Gastrocnemius medialis (tissue), 4 donors: ENCODE measurements at regions not wholly inside any gene's neighbourhood (a gene's known extent, or its start where the extent isn't known, plus 50 kb on each side); places are given as distances from the start of the nearest gene placed in this dataset.
A peak's percentile ranks its signal among the peaks of the same experiment; 100 is the strongest.

ENCODE experiments used
- ATAC-seq, 2 donors: fragments of 150-250 bp; one replicate each; pipeline ENCODE4 v1.9.1; 2016
- DNase-seq, 2 donors: peaks; one replicate each; pipeline ENCODE4 v3.0.0-alpha.2; 2019
- H3K27ac ChIP-seq, 4 donors: fragments of 200-600 bp; sonication (generic); 1 replicate in 1 of 4; 2 replicates in 3 of 4; pipeline ENCODE4 v1.5.1; 2016 to 2018; ENCODE audit warnings: mild to moderate bottlenecking in 2 of 4, moderate library complexity in 1 of 4
- H3K27me3 ChIP-seq, 3 donors: fragments of 200-600 bp; sonication (generic) in 2 of 3; 1 replicate in 1 of 3; 2 replicates in 2 of 3; pipeline versions ENCODE4 v1.5.1 to v1.6.0; 2016 to 2019; ENCODE audit warnings: mild to moderate bottlenecking in 1 of 3, moderate library complexity in 1 of 3
- H3K36me3 ChIP-seq, 2 donors: fragments of 200-600 bp; sonication (generic) in 1 of 2; one replicate each; pipeline ENCODE4 v1.5.1; 2017 to 2018
- H3K4me1 ChIP-seq, 2 donors: fragments of 200-600 bp; sonication (generic) in 1 of 2; one replicate each; pipeline ENCODE4 v1.5.1; 2016 to 2017; ENCODE audit warnings: mild to moderate bottlenecking in 2 of 2
- H3K4me3 ChIP-seq, 4 donors: fragments of 200-600 bp; sonication (generic) in 3 of 4; 1 replicate in 1 of 4; 2 replicates in 3 of 4; pipeline ENCODE4 v1.5.1; 2016 to 2019; ENCODE audit warnings: mild to moderate bottlenecking in 2 of 4
- H3K9me3 ChIP-seq, 3 donors: fragments of 200-600 bp; sonication (generic) in 2 of 3; 1 replicate in 1 of 3; 2 replicates in 2 of 3; pipeline ENCODE4 v1.5.1; 2016 to 2019
- POLR2A ChIP-seq, 2 donors: fragments of 450-650 bp; IDR thresholded peaks; one replicate each; pipeline ENCODE4 v1.6.1; 2017; ENCODE audit warnings: antibody characterized with exemption in 2 of 2, mild to moderate bottlenecking in 2 of 2, moderate library complexity in 2 of 2
- in situ Hi-C, 4 donors: fragments of 200-750 bp; cut with MboI; loops; one replicate each; pipeline versions ENCODE4 v1.15.0 to v1.8.0; 2017; ENCODE audit warnings: low sequenced_read_pairs in 4 of 4
- intact Hi-C: fragments of 100-400 bp; cut with DNase I; formaldehyde crosslinking; loops from one replicate; pipeline ENCODE4 v1.15.1; 2023; ENCODE audit warnings: low total_unique reads
- TF ChIP-seq, protein P1 (sequence below), 5 experiments: fragments of 450-650 bp in 3 of 5; fragments of 200-600 bp in 2 of 5; sonication (generic) in 2 of 5; IDR thresholded peaks in 4 of 5; conservative IDR thresholded peaks in 1 of 5; 1 replicate in 4 of 5; 2 replicates in 1 of 5; pipeline ENCODE4 v1.5.1; 2016 to 2019; ENCODE audit warnings: antibody characterized with exemption in 5 of 5, mild to moderate bottlenecking in 3 of 5, moderate library complexity in 3 of 5

DNA sequence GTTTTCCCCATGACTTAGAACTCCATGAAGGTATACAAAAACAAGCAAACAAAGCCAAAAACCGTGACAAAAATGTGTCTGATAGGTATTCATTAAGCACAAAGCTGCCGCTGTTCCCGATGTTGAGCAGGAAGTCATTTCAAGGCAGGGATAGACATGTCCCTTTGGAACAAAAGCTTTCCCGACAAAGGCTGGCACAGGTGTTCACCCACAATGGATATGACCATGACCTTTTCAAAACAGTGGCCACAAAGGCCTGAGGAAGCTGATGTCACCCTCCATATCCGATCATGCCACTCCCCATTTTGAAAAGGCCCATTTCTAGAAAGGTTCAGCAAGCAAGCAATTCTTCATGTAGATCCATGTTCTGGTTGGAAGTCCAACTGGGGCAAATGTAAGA lies 279.1 kb downstream of the BTG1 start:
- in situ Hi-C loops (no loop called here), intact Hi-C loops (no loop called here)
- ATAC-seq (peak in 1 of 2 donors; percentile 77), DNase-seq (no peak)
- Histone ChIP-seq H3K36me3 (no peaks in the 10 kb centered on the region), H3K27ac (peak overlapping the region in 3 of 4 donors; percentile 38 to 59 (median 41)), H3K4me3 (no peak overlapping the region), H3K27me3 (no peaks in the 10 kb centered on the region), H3K9me3 (no peaks in the 10 kb centered on the region), H3K4me1 (no peaks in the 10 kb centered on the region)
- TF ChIP-seq, protein P1, sequence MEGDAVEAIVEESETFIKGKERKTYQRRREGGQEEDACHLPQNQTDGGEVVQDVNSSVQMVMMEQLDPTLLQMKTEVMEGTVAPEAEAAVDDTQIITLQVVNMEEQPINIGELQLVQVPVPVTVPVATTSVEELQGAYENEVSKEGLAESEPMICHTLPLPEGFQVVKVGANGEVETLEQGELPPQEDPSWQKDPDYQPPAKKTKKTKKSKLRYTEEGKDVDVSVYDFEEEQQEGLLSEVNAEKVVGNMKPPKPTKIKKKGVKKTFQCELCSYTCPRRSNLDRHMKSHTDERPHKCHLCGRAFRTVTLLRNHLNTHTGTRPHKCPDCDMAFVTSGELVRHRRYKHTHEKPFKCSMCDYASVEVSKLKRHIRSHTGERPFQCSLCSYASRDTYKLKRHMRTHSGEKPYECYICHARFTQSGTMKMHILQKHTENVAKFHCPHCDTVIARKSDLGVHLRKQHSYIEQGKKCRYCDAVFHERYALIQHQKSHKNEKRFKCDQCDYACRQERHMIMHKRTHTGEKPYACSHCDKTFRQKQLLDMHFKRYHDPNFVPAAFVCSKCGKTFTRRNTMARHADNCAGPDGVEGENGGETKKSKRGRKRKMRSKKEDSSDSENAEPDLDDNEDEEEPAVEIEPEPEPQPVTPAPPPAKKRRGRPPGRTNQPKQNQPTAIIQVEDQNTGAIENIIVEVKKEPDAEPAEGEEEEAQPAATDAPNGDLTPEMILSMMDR (IDR thresholded peaks at IDR 0.05 in 4 of 5, conservative IDR thresholded peaks at IDR 0.05 in 1 of 5): no peak
- TF ChIP-seq POLR2A (IDR thresholded peaks at IDR 0.05): no peak

DNA sequence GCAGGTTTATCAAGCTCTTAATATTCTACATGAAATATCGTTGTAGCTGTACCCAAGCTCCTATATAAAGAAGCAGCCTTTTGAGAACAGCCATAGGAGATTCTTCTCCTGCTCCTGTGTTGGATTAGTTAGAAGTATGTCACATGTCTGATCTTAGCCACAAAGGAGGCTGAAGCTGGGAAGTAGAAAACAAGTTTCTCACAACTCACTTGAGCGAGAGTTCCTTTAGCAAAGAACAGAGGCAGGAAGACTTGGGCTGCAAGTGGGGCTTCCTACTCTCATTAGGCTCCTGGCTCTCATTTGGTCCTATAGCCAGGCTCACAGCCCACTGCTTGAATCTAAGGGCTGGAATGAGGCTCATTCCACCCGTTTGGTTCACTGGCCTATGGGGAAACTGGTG lies 281.9 kb downstream of the BTG1 start:
- H3K27me3 ChIP-seq: no peaks in the 10 kb centered on the region
- DNase-seq (no peak), ATAC-seq (no peak)
- no peak overlapping the region for H3K4me3 ChIP-seq
- TF ChIP-seq, protein P1 (IDR thresholded peaks at IDR 0.05 in 4 of 5, conservative IDR thresholded peaks at IDR 0.05 in 1 of 5): no peak
- no peak for TF ChIP-seq POLR2A (IDR thresholded peaks at IDR 0.05)
- no peak overlapping the region for H3K27ac ChIP-seq
- no peaks in the 10 kb centered on the region for H3K36me3 ChIP-seq
- intact Hi-C loops (no loop called here), in situ Hi-C loops (no loop called here)
- H3K4me1 ChIP-seq: no peaks in the 10 kb centered on the region
- no peaks in the 10 kb centered on the region for H3K9me3 ChIP-seq

DNA sequence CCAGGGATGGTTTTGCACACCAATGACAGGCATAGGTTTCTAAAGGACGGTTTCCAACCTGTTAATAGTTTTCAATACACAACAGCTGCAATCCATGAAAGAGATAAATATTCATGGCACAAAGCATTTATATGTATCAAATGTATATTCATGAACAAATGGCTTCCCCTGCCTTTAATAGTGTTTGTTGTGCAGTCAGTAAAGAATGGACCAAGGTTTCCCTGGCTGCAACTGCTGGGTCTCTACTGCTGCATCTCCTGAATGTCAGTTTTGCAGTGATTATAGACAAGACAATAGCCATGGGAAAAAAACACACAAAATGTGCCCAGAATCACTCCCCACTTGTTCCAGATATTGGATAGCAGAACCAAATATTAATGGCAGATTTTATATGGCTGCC lies 284.1 kb downstream of the BTG1 start:
- Histone ChIP-seq H3K36me3 (no peaks in the 10 kb centered on the region), H3K27me3 (no peaks in the 10 kb centered on the region), H3K27ac (no peak overlapping the region), H3K4me3 (no peak overlapping the region), H3K4me1 (no peaks in the 10 kb centered on the region), H3K9me3 (no peaks in the 10 kb centered on the region)
- ATAC-seq (no peak), DNase-seq (no peak)
- no peak for TF ChIP-seq POLR2A (IDR thresholded peaks at IDR 0.05)
- TF ChIP-seq, protein P1 (IDR thresholded peaks at IDR 0.05 in 4 of 5, conservative IDR thresholded peaks at IDR 0.05 in 1 of 5): no peak
- in situ Hi-C loops: no loop called here
- intact Hi-C loops: no loop called here

DNA sequence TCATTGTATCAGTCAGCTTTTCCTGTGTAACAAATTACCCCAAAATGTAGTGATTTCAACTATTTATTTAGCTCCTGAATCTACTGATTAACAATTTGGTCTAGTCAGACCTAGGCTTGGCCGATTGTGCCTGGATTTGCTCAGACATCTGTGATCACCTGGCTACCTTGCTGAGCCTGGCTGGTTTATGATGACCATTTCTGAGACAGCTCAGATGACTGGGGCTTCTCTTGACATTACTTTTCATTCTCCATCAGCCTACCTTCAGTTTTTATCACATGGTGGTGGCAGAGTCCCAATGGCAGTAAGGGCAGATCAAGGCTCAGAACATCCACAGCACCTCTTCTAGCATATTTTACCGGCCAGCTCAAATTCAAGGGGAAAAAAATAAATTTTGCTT lies 286.3 kb downstream of the BTG1 start:
- no peaks in the 10 kb centered on the region for H3K36me3 ChIP-seq
- in situ Hi-C loops (no loop called here), intact Hi-C loops (no loop called here)
- TF ChIP-seq POLR2A (IDR thresholded peaks at IDR 0.05): no peak
- TF ChIP-seq, protein P1 (IDR thresholded peaks at IDR 0.05 in 4 of 5, conservative IDR thresholded peaks at IDR 0.05 in 1 of 5): no peak
- DNase-seq (no peak), ATAC-seq (no peak)
- H3K27ac ChIP-seq: no peak overlapping the region
- no peaks in the 10 kb centered on the region for H3K4me1 ChIP-seq
- H3K9me3 ChIP-seq: no peaks in the 10 kb centered on the region
- no peak overlapping the region for H3K4me3 ChIP-seq
- H3K27me3 ChIP-seq: no peaks in the 10 kb centered on the region

DNA sequence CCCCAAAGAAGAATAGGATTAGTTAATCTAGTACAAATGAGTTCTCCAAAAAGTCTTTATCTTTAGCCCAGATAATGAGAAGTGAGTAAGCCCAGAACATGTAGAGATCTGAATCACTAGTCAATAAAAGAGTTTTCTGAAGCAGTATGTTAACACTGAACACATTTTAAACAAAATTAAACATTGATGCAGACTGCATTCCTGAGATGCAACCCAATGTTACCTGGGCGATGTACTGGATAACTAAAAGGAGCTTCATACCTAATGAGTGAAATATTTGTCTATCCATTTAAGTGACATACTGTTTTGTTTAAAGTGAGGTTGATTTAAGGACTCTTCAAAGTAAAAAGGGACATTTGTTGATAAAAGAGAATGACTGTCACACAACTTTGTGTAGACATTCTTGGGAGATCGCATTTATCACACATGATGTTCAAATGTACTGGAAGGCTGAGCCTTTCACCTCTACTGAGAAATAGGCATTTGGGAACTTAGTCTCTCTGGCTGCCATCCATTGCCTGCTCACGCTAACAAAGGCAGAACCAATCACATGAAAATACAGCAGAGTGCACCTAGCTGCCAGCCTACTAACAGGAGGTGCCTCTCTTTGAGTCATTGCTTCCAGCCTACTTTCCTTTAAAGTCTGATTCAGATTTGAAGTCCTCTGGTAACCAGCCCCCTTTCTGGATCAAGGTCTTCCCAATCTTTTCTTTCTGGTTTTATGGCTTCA lies 287.7 kb downstream of the BTG1 start:
- Histone ChIP-seq H3K4me1 (no peaks in the 10 kb centered on the region), H3K36me3 (no peaks in the 10 kb centered on the region), H3K9me3 (no peaks in the 10 kb centered on the region), H3K27me3 (no peaks in the 10 kb centered on the region), H3K27ac (no peak overlapping the region), H3K4me3 (no peak overlapping the region)
- in situ Hi-C loops: no loop called here
- intact Hi-C loops: no loop called here
- DNase-seq (no peak), ATAC-seq (no peak)
- TF ChIP-seq POLR2A (IDR thresholded peaks at IDR 0.05): no peak
- TF ChIP-seq, protein P1 (IDR thresholded peaks at IDR 0.05 in 4 of 5, conservative IDR thresholded peaks at IDR 0.05 in 1 of 5): no peak
